CD4-positive, alpha-beta T cell treated with Interleukin-17A for 4 hours (primary cell): ENCODE measurements at regions not wholly inside any gene's neighbourhood (a gene's known extent, or its start where the extent isn't known, plus 50 kb on each side); places are given as distances from the start of the nearest gene placed in this dataset.

Experiments
- DNase-seq: peaks from one replicate; pipeline ENCODE4 v3.0.0-alpha.2; 2020; ENCODE audit warnings: mixed read lengths

GRCh38 chr10:78980354-78980753 is 88.4 kb upstream of the ZMIZ1 start:
- no peak for DNase-seq

- no peak for DNase-seq
Observed at GRCh38 chr10:78980815-78981214, 88.0 kb upstream of the ZMIZ1 start.

DNA sequence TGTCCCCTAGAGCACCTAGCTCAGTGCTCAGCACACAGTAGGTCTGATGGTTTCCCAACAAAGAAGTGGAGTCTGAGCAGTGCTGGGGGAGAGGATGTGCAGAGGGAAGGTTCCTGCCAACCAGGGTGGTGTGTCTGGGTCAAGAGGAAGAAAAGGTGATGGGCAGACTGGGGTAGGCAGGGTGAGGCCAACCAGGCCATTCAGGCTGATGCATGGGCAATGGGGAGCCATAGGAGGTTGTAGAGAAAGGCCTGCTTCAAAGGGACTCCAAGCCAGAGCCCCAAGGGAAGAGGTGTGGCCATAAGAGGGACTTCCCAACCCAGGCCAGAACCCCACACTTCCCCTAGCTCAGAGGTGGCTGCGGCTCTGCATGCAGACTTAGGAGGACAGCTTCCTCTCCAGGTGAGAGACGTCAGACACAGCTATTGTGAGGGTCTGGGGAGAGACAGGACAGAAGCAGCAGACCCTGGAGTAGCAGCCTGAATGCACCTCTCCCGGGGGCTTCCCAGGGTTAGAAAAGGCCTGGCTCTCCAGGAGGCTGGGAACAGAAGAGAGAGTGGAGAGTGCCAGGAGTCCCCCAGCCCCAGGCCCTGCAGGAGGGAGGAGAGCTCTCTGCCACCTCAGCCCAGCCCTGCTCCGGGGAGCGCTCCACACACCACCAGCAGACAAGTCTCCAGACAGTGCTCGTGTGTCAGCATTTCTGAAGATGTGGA is 87.4 kb upstream of the ZMIZ1 start:
- no peak for DNase-seq

DNA sequence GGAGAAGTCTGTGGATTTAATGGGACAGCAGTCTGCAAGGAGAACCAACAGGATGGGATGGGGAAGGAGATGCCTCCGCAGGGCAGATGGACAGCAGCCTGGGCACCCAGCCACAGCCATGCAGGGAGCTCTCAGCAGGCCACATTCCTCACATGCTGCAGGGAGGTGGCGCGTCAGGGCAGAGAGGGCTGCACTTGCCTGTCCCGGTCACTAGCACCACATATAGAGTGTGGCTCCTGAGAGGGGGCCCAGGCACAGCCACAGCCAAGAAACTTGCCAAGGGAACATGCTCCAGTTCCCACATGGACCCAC is 86.8 kb upstream of the ZMIZ1 start:
- no peak for DNase-seq

DNA sequence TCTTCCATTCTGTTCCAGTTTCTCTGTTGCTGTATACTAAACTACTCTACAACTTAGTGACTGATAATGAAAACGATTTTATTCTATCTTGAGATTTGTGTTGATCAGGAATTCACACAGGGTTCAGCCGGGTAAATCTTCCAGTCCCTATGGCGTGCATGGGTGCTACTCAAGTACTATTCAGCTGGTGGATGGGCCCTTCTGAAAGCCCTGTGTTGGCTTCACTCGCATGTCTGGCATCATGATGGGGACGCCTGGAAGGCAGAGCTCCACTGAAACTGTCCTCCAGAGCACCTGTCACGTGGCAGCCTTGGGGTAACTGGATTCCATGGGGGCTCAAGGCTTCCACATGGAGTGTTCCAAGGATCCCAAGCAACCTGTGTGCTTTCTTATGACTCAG is 86.0 kb upstream of the ZMIZ1 start:
- no peak for DNase-seq

DNA sequence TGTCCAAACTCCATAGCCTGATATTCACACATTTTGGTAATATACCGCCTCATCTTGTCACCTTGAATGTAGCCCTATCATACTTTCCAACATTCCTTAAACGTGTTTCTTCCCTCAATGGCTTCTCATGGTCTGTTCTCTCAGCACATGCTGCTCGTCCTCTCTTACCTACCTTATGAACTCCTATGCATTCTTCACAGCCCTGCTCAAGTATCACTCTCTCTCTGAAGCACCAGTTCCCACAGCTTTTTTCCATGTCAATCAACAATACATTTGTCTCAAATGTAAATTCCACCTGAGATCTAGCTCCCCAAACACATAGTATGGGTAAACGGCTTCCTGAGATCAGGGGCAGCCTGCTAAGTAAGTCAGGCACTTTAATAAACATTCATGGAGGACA is 85.2 kb upstream of the ZMIZ1 start:
- no peak for DNase-seq

GRCh38 chr10:78985973-78986818 is 82.6 kb upstream of the ZMIZ1 start:
- DNase-seq: no peak

DNA sequence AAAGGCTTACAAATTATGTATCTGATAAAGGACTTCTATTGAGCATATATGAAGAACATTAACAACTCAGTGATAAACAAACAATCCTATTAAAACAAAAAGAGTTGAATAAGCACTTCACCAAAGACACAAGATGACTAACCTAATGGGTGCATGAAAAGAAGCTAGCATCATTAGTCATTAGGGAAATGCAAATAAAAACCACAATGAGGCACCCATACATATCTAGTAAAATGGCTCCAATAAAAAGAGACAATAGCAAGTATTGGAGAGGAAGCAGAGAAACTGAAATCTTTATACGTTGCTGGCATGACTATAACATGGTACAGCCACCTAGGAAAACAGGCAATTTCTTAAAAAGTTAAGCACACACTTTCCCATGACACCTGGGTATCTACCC is 77.6 kb upstream of the ZMIZ1 start:
- DNase-seq: no peak

DNA sequence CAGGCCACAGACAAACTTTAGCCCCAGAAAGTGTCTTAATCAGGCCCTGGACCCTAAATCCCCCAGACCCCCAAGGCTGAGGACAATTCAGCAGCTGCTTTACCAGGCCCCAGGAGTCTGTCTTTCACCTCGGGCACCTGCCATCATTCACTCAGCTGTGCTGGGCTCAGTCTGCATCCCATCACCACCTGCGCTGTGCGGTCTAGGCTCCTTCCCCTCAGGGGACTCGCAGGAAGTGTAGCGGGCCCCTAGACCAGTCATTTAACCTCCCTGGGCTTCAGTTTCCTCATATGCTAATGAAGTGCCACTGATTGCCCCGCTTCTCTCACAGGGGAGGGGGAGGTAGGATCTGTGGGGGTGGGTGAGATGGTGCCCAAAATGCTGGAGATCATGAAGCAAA is 76.4 kb upstream of the ZMIZ1 start:
- peak; percentile 51 for DNase-seq

- DNase-seq: no peak
Observed at GRCh38 chr10:78993261-78993945, 75.4 kb upstream of the ZMIZ1 start.

- DNase-seq: no peak
Observed at GRCh38 chr10:78995987-78996791, 72.6 kb upstream of the ZMIZ1 start.

DNA sequence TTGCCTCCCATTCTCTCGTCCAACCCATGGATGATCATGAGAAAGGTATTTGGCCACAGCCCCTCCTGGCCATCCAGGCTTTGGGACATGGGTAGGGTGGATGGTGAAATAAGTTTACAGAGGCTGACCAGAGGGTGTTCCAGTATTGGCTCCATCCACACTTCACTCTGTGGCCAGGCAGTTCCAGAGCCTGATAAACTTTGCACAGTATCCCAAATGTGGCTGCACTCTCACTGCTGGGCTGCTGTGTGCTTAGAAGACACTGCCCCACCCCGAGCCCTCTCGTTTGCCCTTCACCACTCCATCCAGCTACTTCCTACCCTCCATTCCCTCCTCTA is 72.0 kb upstream of the ZMIZ1 start:
- DNase-seq: no peak

DNA sequence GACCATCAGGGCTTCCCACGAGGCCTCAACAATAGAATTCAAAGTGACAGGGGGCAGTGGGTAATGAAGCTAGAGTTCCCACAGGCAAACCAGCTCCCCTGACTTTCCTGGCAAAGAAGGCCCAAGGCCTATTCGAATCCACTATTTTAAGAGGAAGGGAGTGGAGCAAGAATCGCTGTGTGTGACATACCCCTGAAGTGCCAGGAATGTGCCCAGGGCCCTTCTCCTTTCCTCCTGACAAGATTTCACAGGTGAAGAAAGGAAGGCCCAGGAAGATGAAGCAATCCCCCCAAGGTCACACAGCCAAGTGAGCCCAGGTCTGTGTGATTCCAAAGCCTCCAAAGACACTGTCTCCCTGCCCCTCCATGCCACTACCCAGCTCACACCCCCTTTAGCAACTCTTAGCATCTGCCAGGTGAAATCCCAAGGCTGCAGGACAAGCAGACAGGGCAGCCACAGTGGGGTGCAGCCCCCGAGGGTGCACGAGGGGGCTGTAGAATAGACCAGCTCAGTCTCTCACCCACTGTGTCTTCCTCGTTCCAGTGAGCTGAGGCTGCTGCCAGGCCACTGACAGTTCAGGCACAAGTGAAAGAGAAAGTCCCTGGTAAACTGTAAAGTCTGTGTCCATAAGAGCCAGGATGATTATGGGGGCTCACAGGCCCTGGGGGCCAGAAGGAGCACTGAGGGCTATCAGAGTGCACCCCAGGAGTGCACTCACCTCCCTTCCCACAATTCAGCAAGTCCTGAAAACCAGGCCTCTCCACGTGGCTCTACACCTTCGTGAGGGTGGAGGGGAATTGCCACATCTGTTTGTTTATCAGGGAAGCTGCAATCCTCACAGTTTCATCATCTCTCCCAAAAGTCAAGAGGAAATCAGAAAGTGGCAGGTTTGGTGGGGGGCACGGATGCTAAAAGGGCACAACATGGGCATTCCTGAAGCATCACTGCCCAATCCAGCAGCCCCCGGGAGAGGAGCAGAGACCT is 70.8 kb upstream of the ZMIZ1 start:
- DNase-seq: no peak

DNA sequence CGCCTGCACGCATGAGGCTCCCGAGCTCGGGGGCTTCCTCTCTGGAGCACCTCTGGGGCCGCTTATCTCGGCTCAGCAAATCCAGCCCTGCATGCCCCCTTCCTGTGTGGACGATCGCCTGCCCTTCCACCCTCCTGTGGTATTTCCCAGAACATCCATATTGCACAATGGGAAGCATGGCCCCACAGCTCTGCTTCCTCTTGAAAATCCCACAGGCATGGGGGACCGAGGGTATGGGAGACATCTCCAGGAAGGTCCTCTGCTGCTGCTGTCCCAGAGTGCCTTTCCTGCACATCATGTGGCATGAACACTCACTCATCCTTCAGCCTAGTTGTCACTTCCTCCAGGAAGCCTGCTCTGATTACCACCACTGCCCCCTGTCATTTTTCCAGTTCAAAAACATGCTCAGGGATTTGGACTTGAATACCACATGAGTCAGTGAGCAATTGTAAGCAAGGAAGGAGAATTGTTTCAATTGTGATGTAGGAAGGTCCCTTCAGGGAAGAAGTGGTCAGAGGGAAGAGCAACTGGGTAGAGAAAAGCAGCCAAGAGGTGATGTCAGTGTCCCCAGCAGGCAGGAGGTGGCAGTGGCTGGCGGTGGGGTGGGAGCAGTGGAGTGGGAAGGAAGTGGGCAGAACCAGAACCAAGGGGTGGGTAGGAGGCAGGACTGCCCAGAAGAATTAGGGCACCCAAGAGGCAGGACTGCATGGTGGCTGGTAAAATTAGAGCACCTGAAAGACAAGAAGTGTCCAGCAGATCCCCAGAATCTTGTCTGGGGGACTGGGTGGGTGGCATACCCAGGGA is 67.5 kb upstream of the ZMIZ1 start:
- no peak for DNase-seq

GRCh38 chr10:79002336-79002735 is 66.4 kb upstream of the ZMIZ1 start:
- DNase-seq: no peak

GRCh38 chr10:79003183-79004100 is 65.3 kb upstream of the ZMIZ1 start:
- no peak for DNase-seq

- DNase-seq: no peak
Observed at GRCh38 chr10:79004311-79004710, 64.5 kb upstream of the ZMIZ1 start.

DNA sequence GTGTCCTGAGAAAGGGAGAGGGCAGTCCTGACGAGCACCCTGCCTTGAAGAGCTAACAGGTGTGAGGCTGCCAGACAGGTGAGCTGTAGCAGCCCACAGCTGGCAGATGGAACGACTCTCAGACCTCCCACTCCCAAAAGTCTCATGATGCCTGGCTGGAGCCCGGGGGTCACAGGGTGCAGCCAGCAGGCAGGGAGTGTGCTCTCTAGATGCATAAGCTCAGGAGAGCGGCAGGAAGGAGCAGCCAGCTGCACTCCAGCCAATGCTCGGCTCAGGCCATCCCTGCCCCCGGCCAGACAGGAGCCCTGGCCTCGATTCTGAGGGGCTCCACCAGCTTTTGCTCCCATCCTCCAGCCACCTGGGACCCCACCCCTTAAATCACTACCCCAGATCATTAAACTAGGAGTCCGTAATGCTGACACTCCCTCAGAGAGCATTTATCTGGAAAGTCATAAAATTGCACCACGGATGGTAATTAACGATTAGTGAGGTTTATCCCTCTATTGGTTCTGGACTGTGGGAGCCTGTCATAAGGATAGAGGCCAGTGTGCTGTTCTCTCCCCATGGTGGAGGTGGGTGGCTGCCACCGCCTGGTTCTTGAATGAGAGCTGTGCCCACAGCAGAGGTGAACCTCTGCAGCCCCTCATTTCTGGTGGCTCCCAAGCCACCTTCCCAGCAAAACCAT is 63.5 kb upstream of the ZMIZ1 start:
- no peak for DNase-seq

- no peak for DNase-seq
Observed at GRCh38 chr10:79007018-79007417, 61.7 kb upstream of the ZMIZ1 start.
